ENCODE measurements at regions not wholly inside any gene's neighbourhood (a gene's known extent, or its start where the extent isn't known, plus 50 kb on each side); places are given as distances from the start of the nearest gene placed in this dataset.

DNA sequence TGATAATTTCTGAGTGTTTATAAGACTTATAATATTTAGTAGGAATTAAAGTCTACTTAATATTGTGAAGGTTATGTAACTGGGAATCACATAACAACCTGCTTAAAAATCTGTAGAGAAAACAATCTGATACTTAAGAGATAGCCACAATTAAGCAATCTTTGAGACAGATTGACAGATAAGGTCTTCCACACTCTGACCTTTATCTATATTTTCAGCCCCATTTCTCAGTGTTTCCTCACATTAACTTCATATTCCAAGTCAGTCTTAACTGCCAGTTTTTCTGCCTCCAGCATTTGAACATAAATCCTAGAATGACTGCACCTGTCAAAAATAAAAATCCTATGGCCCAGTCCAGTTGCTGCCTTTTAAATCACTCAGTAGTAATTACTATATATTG, 423.2 kb downstream of the PYDC2 start:
- TF ChIP-seq, protein P1, sequence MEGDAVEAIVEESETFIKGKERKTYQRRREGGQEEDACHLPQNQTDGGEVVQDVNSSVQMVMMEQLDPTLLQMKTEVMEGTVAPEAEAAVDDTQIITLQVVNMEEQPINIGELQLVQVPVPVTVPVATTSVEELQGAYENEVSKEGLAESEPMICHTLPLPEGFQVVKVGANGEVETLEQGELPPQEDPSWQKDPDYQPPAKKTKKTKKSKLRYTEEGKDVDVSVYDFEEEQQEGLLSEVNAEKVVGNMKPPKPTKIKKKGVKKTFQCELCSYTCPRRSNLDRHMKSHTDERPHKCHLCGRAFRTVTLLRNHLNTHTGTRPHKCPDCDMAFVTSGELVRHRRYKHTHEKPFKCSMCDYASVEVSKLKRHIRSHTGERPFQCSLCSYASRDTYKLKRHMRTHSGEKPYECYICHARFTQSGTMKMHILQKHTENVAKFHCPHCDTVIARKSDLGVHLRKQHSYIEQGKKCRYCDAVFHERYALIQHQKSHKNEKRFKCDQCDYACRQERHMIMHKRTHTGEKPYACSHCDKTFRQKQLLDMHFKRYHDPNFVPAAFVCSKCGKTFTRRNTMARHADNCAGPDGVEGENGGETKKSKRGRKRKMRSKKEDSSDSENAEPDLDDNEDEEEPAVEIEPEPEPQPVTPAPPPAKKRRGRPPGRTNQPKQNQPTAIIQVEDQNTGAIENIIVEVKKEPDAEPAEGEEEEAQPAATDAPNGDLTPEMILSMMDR (IDR thresholded peaks at IDR 0.05 in 4 of 5, conservative IDR thresholded peaks at IDR 0.05 in 1 of 5), result no peak
- no peak for TF ChIP-seq POLR2A (IDR thresholded peaks at IDR 0.05)

Data from gastrocnemius medialis (tissue), 4 donors.